ENCODE measurements at regions not wholly inside any gene's neighbourhood (a gene's known extent, or its start where the extent isn't known, plus 50 kb on each side); places are given as distances from the start of the nearest gene placed in this dataset.

DNA sequence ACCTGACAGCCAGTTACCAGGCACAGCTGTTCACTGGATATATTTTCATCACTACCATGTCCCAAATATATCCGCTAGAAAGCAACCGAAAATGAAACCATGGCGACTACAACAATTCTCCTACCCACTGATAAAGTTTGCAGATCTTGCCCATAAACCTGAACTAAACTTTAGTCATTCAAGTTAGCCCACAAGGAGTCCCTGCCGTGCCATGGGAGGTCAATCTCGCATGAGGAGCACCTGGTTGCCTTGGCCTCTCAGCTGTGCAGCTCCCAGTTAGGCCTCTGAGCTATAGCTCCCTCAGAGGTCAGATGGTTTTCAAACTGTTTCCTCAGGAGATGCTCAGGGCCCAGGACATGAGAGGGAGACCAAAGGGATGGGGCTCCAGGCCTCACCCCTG is 211.1 kb upstream of the RNF32 start:
- FAIRE-seq (no peak), DNase-seq (ENCODE audit: low read depth in 1 of 2, low spot score in 1 of 2) (no peak), ATAC-seq (no peak)
- 44% methylated on average over 4 of the region's 5 CpGs for WGBS (ENCODE audit: missing lambda C conversion rate)
- Histone ChIP-seq H3K4me2 (no peak overlapping the region), H3K4me3 (no peak overlapping the region), H3K9me3 (peaks cover 5% of the 10 kb centered on the region; the same call in 1 of the 3 replicates), H3K27ac (no peak overlapping the region), H3K4me1 (no peaks in the 10 kb centered on the region)
- TF ChIP-seq CHD2 (IDR thresholded peaks at IDR 0.05; ENCODE audit: low read length, partially characterized antibody) (no peak), RCOR1 (IDR thresholded peaks at IDR 0.05; ENCODE audit: low read depth, low read length) (no peak), GATA3 (IDR thresholded peaks at IDR 0.05; ENCODE audit: borderline replicate concordance) (no peak), MAZ (IDR thresholded peaks at IDR 0.05; ENCODE audit: borderline replicate concordance, low read depth, low read length) (no peak), NFE2L2 (conservative IDR thresholded peaks at IDR 0.05; ENCODE audit: low read length) (no peak), PHF8 (IDR thresholded peaks at IDR 0.05; ENCODE audit: borderline replicate concordance, low read depth) (no peak), ZFP36 (IDR thresholded peaks at IDR 0.05; ENCODE audit: borderline replicate concordance, partially characterized antibody) (no peak), HOXA7 (CRISPR knock-in tag; IDR thresholded peaks at IDR 0.05) (no peak), JUNB (IDR thresholded peaks at IDR 0.05) (no peak), RARB (CRISPR knock-in tag; IDR thresholded peaks at IDR 0.05) (no peak), EHMT2 (IDR thresholded peaks at IDR 0.05; ENCODE audit: low read depth) (no peak)
- POLR2A ChIA-PET: no interaction called here
- CTCF ChIA-PET: no interaction called here

- ATAC-seq (no peak), DNase-seq (ENCODE audit: low read depth in 1 of 2, low spot score in 1 of 2) (no peak), FAIRE-seq (peak; percentile 82)
- no peaks in the 10 kb centered on the region for H3K4me1 ChIP-seq
- TF ChIP-seq FOSL2 (IDR thresholded peaks at IDR 0.05) (no peak), FOSL2 (CRISPR knock-in tag; IDR thresholded peaks at IDR 0.05) (peak; percentile 33; the same call in 1 of the 2 replicates)
- TF ChIP-seq, protein P1, sequence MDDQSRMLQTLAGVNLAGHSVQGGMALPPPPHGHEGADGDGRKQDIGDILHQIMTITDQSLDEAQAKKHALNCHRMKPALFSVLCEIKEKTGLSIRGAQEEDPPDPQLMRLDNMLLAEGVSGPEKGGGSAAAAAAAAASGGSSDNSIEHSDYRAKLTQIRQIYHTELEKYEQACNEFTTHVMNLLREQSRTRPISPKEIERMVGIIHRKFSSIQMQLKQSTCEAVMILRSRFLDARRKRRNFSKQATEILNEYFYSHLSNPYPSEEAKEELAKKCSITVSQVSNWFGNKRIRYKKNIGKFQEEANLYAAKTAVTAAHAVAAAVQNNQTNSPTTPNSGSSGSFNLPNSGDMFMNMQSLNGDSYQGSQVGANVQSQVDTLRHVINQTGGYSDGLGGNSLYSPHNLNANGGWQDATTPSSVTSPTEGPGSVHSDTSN (IDR thresholded peaks at IDR 0.05): no peak
- H3K27ac ChIP-seq: no peak overlapping the region
- ChIA-PET POLR2A (no interaction called here), CTCF (interaction anchor here (1.0 kb wide), 1 partner anchor 18 kb away, joined by 3 read pairs; no protein-coding TSS in a partner anchor)
- no peaks in the 10 kb centered on the region for H3K9me3 ChIP-seq
- H3K4me2 ChIP-seq: no peak overlapping the region
- no peak overlapping the region for H3K4me3 ChIP-seq
Observed at GRCh38 chr7:156423876-156424275, 216.7 kb upstream of the RNF32 start.

- Histone ChIP-seq H3K27ac (no peak overlapping the region), H3K4me2 (no peak overlapping the region), H3K4me3 (no peak overlapping the region), H3K9me3 (no peaks in the 10 kb centered on the region), H3K4me1 (no peaks in the 10 kb centered on the region)
- ChIA-PET POLR2A (no interaction called here), CTCF (interaction anchor here (0.8 kb wide), 1 partner anchor 23 kb away, joined by 3 read pairs; no protein-coding TSS in a partner anchor)
- TF ChIP-seq USF2 (IDR thresholded peaks at IDR 0.05): no peak
- no peak for TF ChIP-seq MYC (IDR thresholded peaks at IDR 0.05; ENCODE audit: borderline replicate concordance, low read length)
- no peak for TF ChIP-seq SMC3 (IDR thresholded peaks at IDR 0.05)
- no peak for TF ChIP-seq JUNB (IDR thresholded peaks at IDR 0.05)
- TF ChIP-seq ATOH8 (CRISPR knock-in tag; IDR thresholded peaks at IDR 0.05; ENCODE audit: low read depth): no peak
- TF ChIP-seq HOXB13 (CRISPR knock-in tag; IDR thresholded peaks at IDR 0.05; ENCODE audit: low read depth): no peak
- TF ChIP-seq, protein P2, sequence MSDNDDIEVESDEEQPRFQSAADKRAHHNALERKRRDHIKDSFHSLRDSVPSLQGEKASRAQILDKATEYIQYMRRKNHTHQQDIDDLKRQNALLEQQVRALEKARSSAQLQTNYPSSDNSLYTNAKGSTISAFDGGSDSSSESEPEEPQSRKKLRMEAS (IDR thresholded peaks at IDR 0.05): no peak
- TF ChIP-seq, protein P3, sequence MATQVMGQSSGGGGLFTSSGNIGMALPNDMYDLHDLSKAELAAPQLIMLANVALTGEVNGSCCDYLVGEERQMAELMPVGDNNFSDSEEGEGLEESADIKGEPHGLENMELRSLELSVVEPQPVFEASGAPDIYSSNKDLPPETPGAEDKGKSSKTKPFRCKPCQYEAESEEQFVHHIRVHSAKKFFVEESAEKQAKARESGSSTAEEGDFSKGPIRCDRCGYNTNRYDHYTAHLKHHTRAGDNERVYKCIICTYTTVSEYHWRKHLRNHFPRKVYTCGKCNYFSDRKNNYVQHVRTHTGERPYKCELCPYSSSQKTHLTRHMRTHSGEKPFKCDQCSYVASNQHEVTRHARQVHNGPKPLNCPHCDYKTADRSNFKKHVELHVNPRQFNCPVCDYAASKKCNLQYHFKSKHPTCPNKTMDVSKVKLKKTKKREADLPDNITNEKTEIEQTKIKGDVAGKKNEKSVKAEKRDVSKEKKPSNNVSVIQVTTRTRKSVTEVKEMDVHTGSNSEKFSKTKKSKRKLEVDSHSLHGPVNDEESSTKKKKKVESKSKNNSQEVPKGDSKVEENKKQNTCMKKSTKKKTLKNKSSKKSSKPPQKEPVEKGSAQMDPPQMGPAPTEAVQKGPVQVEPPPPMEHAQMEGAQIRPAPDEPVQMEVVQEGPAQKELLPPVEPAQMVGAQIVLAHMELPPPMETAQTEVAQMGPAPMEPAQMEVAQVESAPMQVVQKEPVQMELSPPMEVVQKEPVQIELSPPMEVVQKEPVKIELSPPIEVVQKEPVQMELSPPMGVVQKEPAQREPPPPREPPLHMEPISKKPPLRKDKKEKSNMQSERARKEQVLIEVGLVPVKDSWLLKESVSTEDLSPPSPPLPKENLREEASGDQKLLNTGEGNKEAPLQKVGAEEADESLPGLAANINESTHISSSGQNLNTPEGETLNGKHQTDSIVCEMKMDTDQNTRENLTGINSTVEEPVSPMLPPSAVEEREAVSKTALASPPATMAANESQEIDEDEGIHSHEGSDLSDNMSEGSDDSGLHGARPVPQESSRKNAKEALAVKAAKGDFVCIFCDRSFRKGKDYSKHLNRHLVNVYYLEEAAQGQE (IDR thresholded peaks at IDR 0.05): no peak
- TF ChIP-seq FOSL2 (IDR thresholded peaks at IDR 0.05): no peak
- TF ChIP-seq FOSL2 (CRISPR knock-in tag; IDR thresholded peaks at IDR 0.05): no peak
- no peak for TF ChIP-seq TP53 (CRISPR knock-in tag; IDR thresholded peaks at IDR 0.05)
- no peak for TF ChIP-seq ZSCAN20 (CRISPR knock-in tag; IDR thresholded peaks at IDR 0.05)
- TF ChIP-seq, protein P1 (IDR thresholded peaks at IDR 0.05): no peak
- TF ChIP-seq EHF (CRISPR knock-in tag; IDR thresholded peaks at IDR 0.05): no peak
- TF ChIP-seq CHD2 (IDR thresholded peaks at IDR 0.05; ENCODE audit: low read length, partially characterized antibody): no peak
- ATAC-seq (no peak), FAIRE-seq (no peak), DNase-seq (ENCODE audit: low read depth in 1 of 2, low spot score in 1 of 2) (no peak)
- 6% methylated on average over 1 of the region's 1 CpG for WGBS (ENCODE audit: missing lambda C conversion rate)
Observed at GRCh38 chr7:156420496-156420895, 220.1 kb upstream of the RNF32 start.
